ENCODE measurements at regions not wholly inside any gene's neighbourhood (a gene's known extent, or its start where the extent isn't known, plus 50 kb on each side); places are given as distances from the start of the nearest gene placed in this dataset.

- TF ChIP-seq CTCF (IDR thresholded peaks at IDR 0.05) (no peak), EZH2 (IDR thresholded peaks at IDR 0.05; ENCODE audit: borderline replicate concordance, insufficient read depth, low read depth, low read length, poor library complexity, severe bottlenecking) (no peak)
Observed at GRCh38 chr12:83676781-83677295, 990.1 kb downstream of the TMTC2 start.

Measured in B cell (primary cell).